Central memory CD4-positive, alpha-beta T cell (primary cell): ENCODE measurements at regions not wholly inside any gene's neighbourhood (a gene's known extent, or its start where the extent isn't known, plus 50 kb on each side); places are given as distances from the start of the nearest gene placed in this dataset.

ENCODE experiments used
- DNase-seq: peaks from one replicate; pipeline ENCODE4 v3.0.0; 2022

GRCh38 chr15:69930754-69931153 is 167.0 kb downstream of the TLE3 start:
- DNase-seq: no peak

- no peak for DNase-seq
These were observed 166.6 kb downstream of the TLE3 start for GRCh38 chr15:69931156-69931555.

- no peak for DNase-seq
These were observed 163.1 kb downstream of the TLE3 start for GRCh38 chr15:69934607-69935006.

GRCh38 chr15:69939513-69940440 is 157.9 kb downstream of the TLE3 start:
- no peak for DNase-seq

- no peak for DNase-seq
These were observed 157.0 kb downstream of the TLE3 start for GRCh38 chr15:69940441-69941300.

GRCh38 chr15:69941301-69941605 is 156.5 kb downstream of the TLE3 start:
- DNase-seq: no peak

GRCh38 chr15:69941706-69942495 is 155.8 kb downstream of the TLE3 start:
- no peak for DNase-seq

GRCh38 chr15:69943637-69944036 is 154.1 kb downstream of the TLE3 start:
- no peak for DNase-seq

GRCh38 chr15:69945729-69946128 is 152.0 kb downstream of the TLE3 start:
- DNase-seq: no peak

- DNase-seq: no peak
These were observed 150.8 kb downstream of the TLE3 start for GRCh38 chr15:69946870-69947269.

GRCh38 chr15:69947394-69947793 is 150.3 kb downstream of the TLE3 start:
- DNase-seq: no peak

- no peak for DNase-seq
These were observed 148.2 kb downstream of the TLE3 start for GRCh38 chr15:69949485-69949884.

- no peak for DNase-seq
These were observed 146.3 kb downstream of the TLE3 start for GRCh38 chr15:69951256-69951897.

- DNase-seq: no peak
These were observed 145.7 kb downstream of the TLE3 start for GRCh38 chr15:69951898-69952555.

GRCh38 chr15:69953051-69953450 is 144.7 kb downstream of the TLE3 start:
- no peak for DNase-seq

GRCh38 chr15:69953816-69954215 is 143.9 kb downstream of the TLE3 start:
- DNase-seq: no peak

GRCh38 chr15:69954666-69955065 is 143.1 kb downstream of the TLE3 start:
- DNase-seq: no peak

- DNase-seq: no peak
These were observed 142.3 kb downstream of the TLE3 start for GRCh38 chr15:69955240-69955894.

- DNase-seq: no peak
These were observed 141.3 kb downstream of the TLE3 start for GRCh38 chr15:69956417-69956816.

GRCh38 chr15:69957175-69957574 is 140.5 kb downstream of the TLE3 start:
- no peak for DNase-seq

- no peak for DNase-seq
These were observed 139.1 kb downstream of the TLE3 start for GRCh38 chr15:69958496-69959084.
